B cell (primary cell): ENCODE measurements at regions not wholly inside any gene's neighbourhood (a gene's known extent, or its start where the extent isn't known, plus 50 kb on each side); places are given as distances from the start of the nearest gene placed in this dataset.

ENCODE experiments used
- ATAC-seq: fragments of 200-7000 bp; cut with Tn5 transposase; one replicate; pipeline ENCODE4 v1.10.0; 2021; ENCODE audit warnings: low read depth, mild to moderate bottlenecking, moderate number of reproducible peaks, moderate library complexity
- CTCF ChIA-PET: fragments of 350-600 bp; sonication (Branson Sonifier 250); formaldehyde crosslinking; loops from one replicate; lab custom pipeline; 2021; ENCODE audit warnings: antibody characterized with exemption, inconsistent platforms; lab: Charles Lee
- POLR2A ChIA-PET: fragments of 350-600 bp; sonication (Branson Sonifier 250); formaldehyde crosslinking; loops from one replicate; lab custom pipeline; 2021; ENCODE audit warnings: antibody characterized with exemption; lab: Charles Lee
- DNase-seq: peaks from one replicate; pipeline ENCODE4 v3.0.0; 2013
- H2AFZ ChIP-seq: 2 replicates; pipeline ENCODE4 v1.6.1; 2012; ENCODE audit warnings: mild to moderate bottlenecking, low read depth, low read length; ENCODE audit not compliant: insufficient read depth, poor library complexity, severe bottlenecking
- H3K27ac ChIP-seq, 2 donors: 1 replicate in 1 of 2; 2 replicates in 1 of 2; pipeline ENCODE4 v1.5.1; 2012 to 2013; ENCODE audit warnings: low read length in 2 of 2, mild to moderate bottlenecking in 2 of 2, moderate library complexity in 1 of 2
- H3K27me3 ChIP-seq, 4 experiments: fragments of 200-600 bp in 1 of 4; sonication (generic) in 1 of 4; replicated peaks in 1 of 4; 1 replicate in 2 of 4; 2 replicates in 2 of 4; pipeline versions ENCODE4 v1.6.1 to v1.7.0; 2013 to 2016; ENCODE audit warnings: low read length in 3 of 4, mild to moderate bottlenecking in 2 of 4, mixed read lengths in 1 of 4, moderate library complexity in 1 of 4; ENCODE audit not compliant: insufficient read depth in 4 of 4, control insufficient read depth in 3 of 4; ENCODE audit errors: control extremely low read depth in 1 of 4
- H3K36me3 ChIP-seq, 2 experiments: replicated peaks in 1 of 2; 1 replicate in 1 of 2; 2 replicates in 1 of 2; pipeline versions ENCODE4 v1.6.1 to v1.7.1; 2013; ENCODE audit warnings: low read length in 1 of 2; ENCODE audit not compliant: insufficient read depth in 2 of 2, control insufficient read depth in 1 of 2; ENCODE audit errors: control extremely low read depth in 1 of 2, extremely low read depth in 1 of 2
- H3K4me1 ChIP-seq, 2 donors: fragments of 200-600 bp in 1 of 2; sonication (generic) in 1 of 2; 1 replicate in 1 of 2; 2 replicates in 1 of 2; pipeline versions ENCODE4 v1.5.1 to v1.6.1; 2013 to 2017; ENCODE audit warnings: low read length in 2 of 2; ENCODE audit not compliant: control insufficient read depth in 2 of 2, insufficient read depth in 2 of 2
- H3K4me2 ChIP-seq: replicated peaks from 2 replicates; pipeline ENCODE3; 2012; ENCODE audit warnings: mild to moderate bottlenecking, low read depth, low read length; ENCODE audit not compliant: poor library complexity, severe bottlenecking
- H3K4me3 ChIP-seq, 5 experiments: fragments of 200-600 bp in 1 of 5; sonication (generic) in 1 of 5; 1 replicate in 3 of 5; 2 replicates in 2 of 5; pipeline versions ENCODE4 v1.5.1 to v1.7.0; 2011 to 2016; ENCODE audit warnings: low read length in 4 of 5, mild to moderate bottlenecking in 4 of 5, low read depth in 2 of 5, control low read depth in 1 of 5, moderate library complexity in 1 of 5; ENCODE audit not compliant: insufficient read depth in 1 of 5; ENCODE audit errors: control extremely low read depth in 1 of 5, extremely low read depth in 1 of 5
- H3K79me2 ChIP-seq: fragments of 200-600 bp; sonication (generic); one replicate; pipeline ENCODE4 v1.6.0; 2016; ENCODE audit warnings: low read length; ENCODE audit not compliant: control insufficient read depth, insufficient read depth
- H3K9ac ChIP-seq: fragments of 200-600 bp; sonication (generic); 2 replicates; pipeline ENCODE4 v1.6.1; 2017; ENCODE audit warnings: mild to moderate bottlenecking, low read length, moderate library complexity
- H3K9me3 ChIP-seq, 3 donors: one replicate each; pipeline versions ENCODE4 v1.6.1 to v1.7.1; 2013; ENCODE audit warnings: low read length in 2 of 3; ENCODE audit not compliant: control insufficient read depth in 2 of 3, insufficient read depth in 1 of 3; ENCODE audit errors: control extremely low read depth in 1 of 3
- H4K20me1 ChIP-seq: 2 replicates; pipeline ENCODE4 v1.6.0; 2012; ENCODE audit warnings: mild to moderate bottlenecking, low read length; ENCODE audit not compliant: insufficient read depth, control insufficient read depth, poor library complexity, severe bottlenecking
- H3K27ac Mint-ChIP-seq: one replicate; pipeline ENCODE4 v1.8.0; 2021; ENCODE audit warnings: mixed read lengths
- H3K27me3 Mint-ChIP-seq: one replicate; pipeline ENCODE4 v1.8.0; 2021; ENCODE audit warnings: mixed read lengths
- H3K4me1 Mint-ChIP-seq: one replicate; pipeline ENCODE4 v1.8.0; 2021; ENCODE audit warnings: mixed read lengths
- H3K4me3 Mint-ChIP-seq: one replicate; pipeline ENCODE4 v1.8.0; 2021; ENCODE audit warnings: mixed read lengths
- H3K9me3 Mint-ChIP-seq: one replicate; pipeline ENCODE4 v1.8.0; 2022; ENCODE audit warnings: mixed read lengths; ENCODE audit not compliant: insufficient read depth
- EZH2 ChIP-seq: IDR thresholded peaks from 2 replicates; pipeline ENCODE4 v1.6.1; 2012; ENCODE audit warnings: borderline replicate concordance, low read depth, mild to moderate bottlenecking, moderate library complexity, low read length; ENCODE audit not compliant: insufficient read depth, poor library complexity, severe bottlenecking
- WGBS: methylation state at CpG from one replicate; pipeline ENCODE4 v1.1.5; 2013; ENCODE audit warnings: missing lambda C conversion rate; ENCODE audit not compliant: insufficient coverage; 5-methylcytosine and 5-hydroxymethylcytosine counted together
- intact Hi-C: fragments of 100-400 bp; cut with micrococcal nuclease; formaldehyde crosslinking; loops from one replicate; pipeline ENCODE4 v1.10.0; 2022
- TF ChIP-seq, protein P1 (sequence below): fragments of 200-600 bp; IDR thresholded peaks from one replicate; pipeline ENCODE4 v1.8.0; 2022; ENCODE audit warnings: antibody characterized with exemption, mild to moderate bottlenecking

DNA sequence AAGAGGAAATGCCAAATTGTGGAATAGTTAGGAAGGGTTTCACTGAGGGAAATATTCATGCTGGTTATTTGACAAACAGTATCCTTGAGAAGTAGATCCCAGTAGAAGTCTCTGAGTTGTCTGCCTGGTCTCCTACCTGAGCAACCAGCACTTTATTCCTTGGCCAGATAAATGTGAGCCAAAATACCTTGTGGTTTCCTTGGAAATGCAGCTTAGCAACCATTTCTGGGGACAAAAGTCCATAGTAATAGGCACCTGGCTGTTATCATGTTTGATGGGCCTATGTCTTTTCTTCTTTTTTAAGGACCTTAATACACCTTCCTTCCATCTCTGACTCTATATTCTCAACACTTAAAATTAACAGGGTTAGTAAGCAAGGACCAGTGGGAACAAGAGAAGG, 217.1 kb upstream of the MARCKS start:
- ChIA-PET CTCF (interaction anchor here (0.6 kb wide), 1 partner anchor 157 kb away, joined by 4 read pairs; no protein-coding TSS in a partner anchor), POLR2A (no interaction called here)
- H3K36me3 ChIP-seq, result no peaks in the 10 kb centered on the region
- no peak overlapping the region for H3K27ac Mint-ChIP-seq
- no peaks in the 10 kb centered on the region for H3K9me3 ChIP-seq
- H3K9me3 Mint-ChIP-seq, result no peaks in the 10 kb centered on the region
- intact Hi-C loops, result no loop called here
- H4K20me1 ChIP-seq, result no peaks in the 10 kb centered on the region
- no peak overlapping the region for H3K4me3 ChIP-seq
- no peak overlapping the region for H3K9ac ChIP-seq
- no peaks in the 10 kb centered on the region for H3K27me3 ChIP-seq
- DNase-seq (no peak), ATAC-seq (no peak)
- H3K4me3 Mint-ChIP-seq, result no peak overlapping the region
- no peak overlapping the region for H3K27ac ChIP-seq
- no peaks in the 10 kb centered on the region for H3K79me2 ChIP-seq
- H2AFZ ChIP-seq, result no peak overlapping the region
- H3K4me2 ChIP-seq, result no peak overlapping the region
- H3K4me1 ChIP-seq, result peaks cover 24 to 31% of the 10 kb centered on the region in 2 donors
- peaks cover 38% of the 10 kb centered on the region for H3K4me1 Mint-ChIP-seq
- H3K27me3 Mint-ChIP-seq, result no peaks in the 10 kb centered on the region
- TF ChIP-seq, protein P1, sequence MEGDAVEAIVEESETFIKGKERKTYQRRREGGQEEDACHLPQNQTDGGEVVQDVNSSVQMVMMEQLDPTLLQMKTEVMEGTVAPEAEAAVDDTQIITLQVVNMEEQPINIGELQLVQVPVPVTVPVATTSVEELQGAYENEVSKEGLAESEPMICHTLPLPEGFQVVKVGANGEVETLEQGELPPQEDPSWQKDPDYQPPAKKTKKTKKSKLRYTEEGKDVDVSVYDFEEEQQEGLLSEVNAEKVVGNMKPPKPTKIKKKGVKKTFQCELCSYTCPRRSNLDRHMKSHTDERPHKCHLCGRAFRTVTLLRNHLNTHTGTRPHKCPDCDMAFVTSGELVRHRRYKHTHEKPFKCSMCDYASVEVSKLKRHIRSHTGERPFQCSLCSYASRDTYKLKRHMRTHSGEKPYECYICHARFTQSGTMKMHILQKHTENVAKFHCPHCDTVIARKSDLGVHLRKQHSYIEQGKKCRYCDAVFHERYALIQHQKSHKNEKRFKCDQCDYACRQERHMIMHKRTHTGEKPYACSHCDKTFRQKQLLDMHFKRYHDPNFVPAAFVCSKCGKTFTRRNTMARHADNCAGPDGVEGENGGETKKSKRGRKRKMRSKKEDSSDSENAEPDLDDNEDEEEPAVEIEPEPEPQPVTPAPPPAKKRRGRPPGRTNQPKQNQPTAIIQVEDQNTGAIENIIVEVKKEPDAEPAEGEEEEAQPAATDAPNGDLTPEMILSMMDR, result no peak
- no peak for TF ChIP-seq EZH2

DNA sequence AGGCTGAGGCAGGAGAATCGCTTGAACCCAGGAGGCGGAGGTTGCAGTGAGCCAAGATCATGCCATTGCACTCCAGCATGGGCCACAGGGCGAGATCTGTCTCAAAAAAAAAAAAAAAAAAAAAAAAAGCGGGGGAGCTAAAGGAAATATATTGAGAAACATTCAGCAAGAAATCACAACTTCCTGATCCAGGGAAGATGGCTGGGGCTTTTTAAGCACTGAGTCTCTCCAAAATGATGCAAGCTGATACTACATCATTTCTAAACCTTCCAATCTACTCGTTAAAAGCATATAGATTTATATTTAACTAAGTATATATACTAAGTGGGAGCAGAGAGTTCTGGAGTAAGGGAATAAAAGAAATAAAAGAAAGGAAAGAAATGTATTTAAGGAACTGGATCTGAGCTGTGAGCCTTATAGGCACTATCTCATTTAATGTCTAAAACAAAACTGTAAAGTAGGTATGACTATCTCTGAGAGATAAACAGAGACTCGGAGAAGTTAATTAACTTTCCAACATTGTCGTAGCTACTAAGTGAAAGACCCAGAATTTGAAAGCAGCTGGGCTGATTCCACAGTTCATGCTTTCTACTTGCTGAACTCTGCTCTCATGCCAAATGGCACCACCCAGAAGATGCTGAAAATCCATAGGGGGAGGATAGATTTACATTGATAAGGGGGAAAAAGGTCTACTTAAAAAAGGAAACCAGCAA, 215.0 kb upstream of the MARCKS start:
- H3K27ac Mint-ChIP-seq, result no peak overlapping the region
- peak overlapping the region; percentile 36 for H3K4me2 ChIP-seq
- intact Hi-C loops, result no loop called here
- H3K9me3 ChIP-seq, result no peaks in the 10 kb centered on the region
- ATAC-seq, result no peak
- H3K27me3 ChIP-seq, result no peaks in the 10 kb centered on the region
- peaks cover 40% of the 10 kb centered on the region for H3K4me1 Mint-ChIP-seq
- TF ChIP-seq, protein P1, result no peak
- TF ChIP-seq EZH2, result no peak
- no peaks in the 10 kb centered on the region for H3K36me3 ChIP-seq
- POLR2A ChIA-PET, result interaction anchor here (0.6 to 1.0 kb wide), 3 partner anchors 9 to 13 kb away, joined by 3 to 7 read pairs (median 6); no protein-coding TSS in a partner anchor
- H3K4me3 ChIP-seq, result no peak overlapping the region
- H3K27me3 Mint-ChIP-seq, result no peaks in the 10 kb centered on the region
- DNase-seq, result no peak
- H3K9ac ChIP-seq, result no peak overlapping the region
- no peaks in the 10 kb centered on the region for H3K79me2 ChIP-seq
- H3K9me3 Mint-ChIP-seq, result no peaks in the 10 kb centered on the region
- no peak overlapping the region for H2AFZ ChIP-seq
- H3K27ac ChIP-seq, result peak overlapping the region in 1 of 2 donors; percentile 47
- H3K4me1 ChIP-seq, result peaks cover 20 to 21% of the 10 kb centered on the region in 2 donors
- no peaks in the 10 kb centered on the region for H4K20me1 ChIP-seq
- CTCF ChIA-PET, result interaction anchor here (1.3 to 1.6 kb wide), 4 partner anchors 10 to 217 kb away, joined by 3 to 6 read pairs (median 4); no protein-coding TSS in a partner anchor
- peak overlapping the region; percentile 11 for H3K4me3 Mint-ChIP-seq
- 100% methylated on average over 2 of the region's 7 CpGs for WGBS
